GM18498 (cell line): ENCODE measurements at regions not wholly inside any gene's neighbourhood (a gene's known extent, or its start where the extent isn't known, plus 50 kb on each side); places are given as distances from the start of the nearest gene placed in this dataset.
"Not testable (repeated sequence)": the region's sequence is repeated elsewhere in the genome, so short reads cannot be mapped to it uniquely, and the experiment has no call there.

ENCODE experiments used
- ATAC-seq: cut with Tn5 transposase; IDR thresholded peaks from one replicate; pipeline ENCODE4 v1.9.1; 2021; ENCODE audit warnings: mild to moderate bottlenecking, moderate library complexity; ENCODE audit not compliant: unreplicated experiment

DNA sequence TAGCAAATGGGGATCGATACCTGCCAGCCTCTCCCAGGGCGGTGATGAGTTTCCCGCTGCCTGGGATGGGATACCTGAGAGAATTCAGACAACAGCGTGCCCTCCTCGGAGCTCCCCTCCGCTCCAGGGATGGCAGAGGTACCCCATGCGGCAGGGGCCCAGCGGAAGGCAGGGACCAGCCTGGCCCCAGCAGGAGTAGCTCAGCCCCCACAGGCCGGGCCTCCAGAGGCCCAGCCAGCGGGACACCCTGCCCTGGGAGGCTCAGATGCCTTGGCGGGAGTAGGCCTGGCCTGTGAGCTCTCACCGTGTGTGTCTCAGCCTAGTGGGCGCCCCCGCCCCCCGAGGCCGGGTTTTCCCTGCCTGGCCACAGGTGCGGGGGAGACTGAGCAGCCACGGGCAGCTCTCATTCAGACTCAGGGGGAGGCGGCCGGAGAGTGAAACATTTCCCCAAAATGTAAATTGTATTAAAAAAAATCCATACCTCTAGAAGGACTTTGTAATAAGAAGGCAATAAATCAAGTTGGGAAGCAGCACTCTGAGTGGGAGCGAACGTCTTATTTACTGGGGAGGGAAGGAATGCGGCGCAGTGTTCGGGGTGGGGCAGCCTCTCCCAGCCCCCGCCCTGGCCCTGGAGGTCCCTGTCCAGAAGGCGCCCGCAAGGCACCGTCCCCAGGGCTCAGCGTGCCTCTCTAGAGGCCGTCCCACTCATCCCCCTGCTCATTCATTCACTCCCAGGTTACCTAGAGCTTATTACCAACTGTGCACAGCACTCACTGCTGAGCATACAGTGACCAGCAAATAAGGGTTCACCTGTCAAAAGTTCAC, 888.0 kb downstream of the BRD1 start:
- ATAC-seq, result no peak

DNA sequence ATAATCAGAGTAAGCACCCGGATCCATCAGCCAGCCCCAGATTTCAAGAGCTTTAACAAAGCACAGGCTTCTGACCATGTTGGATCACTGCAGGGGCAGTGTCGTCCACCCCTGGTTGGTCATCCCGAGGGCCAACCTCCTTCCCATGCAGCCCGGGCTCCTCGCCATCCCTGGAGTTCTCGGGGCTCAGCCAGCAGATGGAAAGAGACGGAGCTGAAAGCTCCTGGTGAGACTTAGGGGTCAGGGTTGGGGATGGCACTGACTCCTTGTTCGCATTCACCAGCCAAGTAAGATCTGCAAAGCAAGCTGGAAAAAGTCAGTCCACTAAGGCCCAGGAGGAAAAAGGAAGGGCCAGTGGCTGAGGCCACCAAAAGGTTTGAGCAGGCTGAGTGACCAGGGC, 888.9 kb downstream of the BRD1 start:
- ATAC-seq, result no peak

DNA sequence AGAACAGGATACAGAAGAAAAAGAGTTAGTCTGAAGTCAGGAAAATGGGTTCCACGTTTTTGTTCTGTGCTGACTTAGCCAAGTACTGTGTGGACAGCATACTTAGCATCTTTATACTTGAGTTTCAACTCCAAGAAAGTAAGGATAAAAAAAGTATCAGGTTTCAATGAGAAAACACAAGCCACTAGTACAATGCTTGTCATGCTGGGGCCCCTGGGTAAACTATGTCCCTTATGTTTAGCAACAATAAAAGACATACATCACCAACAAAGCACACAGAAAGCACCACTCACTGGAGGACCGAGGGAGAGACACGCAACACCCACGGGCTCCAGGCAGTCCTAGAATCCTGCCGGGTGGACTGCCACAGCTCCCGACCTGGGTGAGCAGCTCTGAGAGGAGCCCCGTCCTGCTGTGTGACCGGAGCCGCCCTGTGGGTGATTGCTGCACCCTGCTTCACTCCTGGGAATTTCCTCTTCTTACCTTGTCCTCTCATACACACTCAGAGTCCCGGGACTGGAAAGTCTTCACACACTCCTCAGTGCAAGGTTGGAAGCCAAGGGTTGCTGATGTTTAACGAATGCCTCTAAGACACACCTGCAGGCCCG, 890.5 kb downstream of the BRD1 start:
- no peak for ATAC-seq

DNA sequence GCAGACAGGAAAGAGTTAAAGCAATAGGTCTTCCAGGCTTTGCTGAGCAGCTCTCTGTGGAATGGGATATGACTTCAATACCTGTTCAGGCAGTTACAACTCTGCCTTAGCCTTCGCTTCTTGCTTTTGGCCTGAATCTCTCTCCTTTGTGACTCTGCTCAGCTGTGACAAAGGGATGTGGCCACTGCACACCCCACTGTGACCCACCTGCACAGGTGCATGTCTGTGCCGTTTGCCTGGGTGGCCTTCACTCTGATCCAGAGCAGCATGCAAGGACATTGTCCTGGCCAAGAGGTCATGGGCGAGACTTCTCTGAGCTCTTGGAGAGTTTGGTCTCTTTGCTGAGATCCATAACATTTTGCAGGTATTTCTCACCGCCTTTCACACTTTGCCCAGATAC, 891.3 kb downstream of the BRD1 start:
- no peak for ATAC-seq

DNA sequence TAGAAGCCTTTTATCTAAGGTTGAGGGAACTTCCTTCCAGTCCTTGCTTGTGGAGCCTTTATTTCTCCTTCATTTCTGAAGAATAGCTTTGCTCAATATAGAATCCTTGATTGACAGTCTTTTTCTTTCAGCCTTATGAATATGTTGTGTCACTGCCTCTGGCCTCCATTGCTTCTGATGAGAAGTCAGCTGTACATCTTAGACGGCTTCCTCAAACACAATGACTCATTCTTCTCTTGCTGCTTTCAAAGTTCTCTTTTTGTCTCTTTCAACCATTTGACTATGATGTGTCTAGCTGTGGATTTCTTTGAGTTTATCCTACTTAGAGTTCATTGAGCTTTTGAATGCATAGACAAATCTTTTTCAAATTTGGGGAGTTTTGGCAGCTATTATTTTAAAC, 893.2 kb downstream of the BRD1 start:
- ATAC-seq, result no peak

DNA sequence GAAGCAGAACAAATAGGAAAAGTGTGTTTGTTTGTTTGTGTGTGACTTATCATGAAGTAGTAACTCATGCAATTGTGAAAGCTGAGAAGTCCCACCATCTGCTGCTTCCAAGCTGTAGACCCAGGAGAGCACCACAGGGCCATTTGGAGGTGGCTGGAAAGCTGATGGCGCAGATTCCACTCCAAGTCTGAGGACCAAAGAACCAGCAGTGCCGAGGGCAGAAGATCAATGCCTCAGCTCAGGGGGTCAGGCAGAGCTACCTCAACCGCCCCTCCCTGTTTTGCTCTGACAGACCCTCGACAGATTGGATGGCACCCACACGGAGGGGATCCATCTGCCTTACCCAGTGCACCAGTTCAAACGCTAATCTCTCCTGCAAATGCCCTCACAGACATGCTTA, 896.2 kb downstream of the BRD1 start:
- ATAC-seq, result no peak

DNA sequence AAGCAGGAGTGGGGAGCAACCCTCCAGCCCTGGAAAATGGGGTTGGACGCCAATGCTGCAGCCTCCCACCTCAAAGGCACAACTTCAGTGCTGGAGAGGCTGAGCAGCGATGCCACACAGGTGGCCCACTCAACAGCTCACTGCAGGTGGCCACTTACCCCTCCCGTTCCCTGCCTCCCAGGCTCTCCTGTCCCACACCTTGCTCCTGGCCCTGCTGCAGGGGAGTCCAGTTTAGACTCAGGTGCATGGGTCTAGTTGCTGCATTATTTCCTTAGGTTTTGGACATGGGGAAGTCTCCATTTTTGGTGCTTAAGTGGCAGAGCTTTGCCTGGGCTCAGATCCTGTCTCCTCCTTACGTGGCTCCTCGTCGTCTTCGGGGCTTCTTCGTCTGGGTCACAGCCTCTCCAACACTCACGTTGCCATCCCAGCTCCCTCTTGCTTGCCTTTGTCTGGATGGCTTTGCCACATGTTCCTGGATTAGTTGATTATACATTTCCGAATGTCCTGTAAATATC, 898.3 kb downstream of the BRD1 start:
- ATAC-seq, result no peak

DNA sequence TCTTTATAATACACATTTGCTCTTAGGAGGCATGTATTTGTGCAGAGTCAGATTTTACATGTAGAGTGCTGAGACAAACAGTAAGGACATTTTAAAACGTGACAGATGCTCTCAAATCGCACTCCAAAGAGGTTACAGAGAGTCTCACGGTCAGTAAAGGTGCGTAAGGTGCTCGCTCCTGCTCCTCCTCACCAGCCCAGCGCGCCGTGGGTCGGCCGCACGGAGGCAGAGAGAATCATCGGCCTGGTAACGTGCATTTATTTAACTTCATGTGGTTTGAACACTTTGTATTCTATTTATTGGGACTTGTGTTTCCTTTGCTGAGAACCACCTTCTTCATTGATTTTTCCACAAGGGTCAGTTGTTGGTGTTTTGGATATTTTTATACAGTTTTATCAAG, 900.1 kb downstream of the BRD1 start:
- ATAC-seq, result no peak

DNA sequence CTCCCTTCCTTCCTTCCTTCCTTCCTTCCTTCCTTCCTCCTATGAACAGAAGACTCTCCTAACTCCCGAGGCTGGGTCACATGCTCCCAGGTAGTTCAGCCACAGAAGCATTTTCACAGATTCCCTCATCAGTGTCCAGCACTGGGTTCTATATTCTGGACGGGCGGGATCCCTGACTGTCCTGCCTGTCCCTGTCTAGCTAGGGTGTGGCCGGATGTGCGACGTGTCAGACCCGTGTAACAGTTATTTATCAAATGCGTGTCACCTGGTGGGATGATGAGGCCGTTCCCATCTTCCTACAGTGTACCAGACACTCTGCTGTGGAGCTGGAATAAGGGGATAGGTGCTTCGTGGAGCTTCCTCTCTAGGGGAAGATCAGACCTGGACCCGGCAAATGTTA, 901.0 kb downstream of the BRD1 start:
- no peak for ATAC-seq

DNA sequence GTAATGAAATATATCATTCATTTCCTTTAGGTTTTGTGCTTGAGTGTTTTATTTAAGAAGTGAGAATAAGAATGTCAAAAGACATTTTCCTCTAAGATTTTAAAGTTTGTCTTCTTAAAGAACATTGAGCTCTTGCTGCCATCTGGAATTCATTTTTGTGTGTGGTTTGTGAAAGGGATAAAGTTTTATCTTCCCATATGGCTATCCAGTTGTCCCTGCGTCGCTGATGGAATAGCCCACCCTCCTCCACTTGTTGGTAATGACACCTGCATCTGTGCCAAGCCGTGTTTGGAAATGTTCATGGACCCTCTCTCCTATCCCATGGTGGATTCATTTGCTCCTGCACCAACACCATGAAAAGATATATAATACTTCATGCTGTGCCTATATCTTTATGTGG, 901.5 kb downstream of the BRD1 start:
- no peak for ATAC-seq

DNA sequence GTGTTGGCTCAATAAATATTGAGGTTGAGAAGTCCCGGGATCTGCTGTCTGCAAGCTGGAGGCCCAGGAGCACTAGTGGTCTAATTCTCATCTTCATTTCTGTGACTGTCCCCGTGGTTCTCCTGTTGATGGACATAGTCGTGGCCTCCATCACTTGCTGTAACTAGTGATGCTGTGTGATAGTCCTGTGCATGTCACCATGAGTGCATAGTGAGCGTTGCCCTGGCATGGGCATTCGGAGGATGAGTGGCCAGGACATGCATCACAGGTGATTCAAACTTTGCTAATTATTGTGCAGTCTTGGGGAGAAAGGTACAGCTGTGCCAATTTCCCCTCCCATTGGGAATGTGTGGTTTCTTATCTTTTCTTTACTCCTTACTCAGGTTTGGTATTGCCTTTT, 902.2 kb downstream of the BRD1 start:
- ATAC-seq, result no peak

DNA sequence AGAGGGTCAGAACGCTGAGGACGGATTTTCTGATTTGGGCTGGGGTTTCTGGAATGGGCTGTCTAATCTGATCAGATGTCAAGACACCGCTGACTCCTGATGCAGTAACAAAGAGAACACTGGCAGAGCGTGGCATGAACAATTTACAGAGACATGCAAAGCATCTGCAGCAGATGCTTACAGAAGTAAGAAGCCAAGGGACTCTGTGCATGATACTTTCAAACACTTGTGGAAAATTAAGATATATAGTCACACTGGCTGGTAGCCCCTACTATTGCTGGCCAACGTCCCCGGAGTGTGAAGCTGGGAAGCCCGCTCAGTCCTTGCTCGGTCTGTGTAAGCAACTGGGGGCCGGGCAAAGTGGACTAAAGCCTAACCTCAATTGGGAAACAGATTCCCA, 903.7 kb downstream of the BRD1 start:
- no peak for ATAC-seq

DNA sequence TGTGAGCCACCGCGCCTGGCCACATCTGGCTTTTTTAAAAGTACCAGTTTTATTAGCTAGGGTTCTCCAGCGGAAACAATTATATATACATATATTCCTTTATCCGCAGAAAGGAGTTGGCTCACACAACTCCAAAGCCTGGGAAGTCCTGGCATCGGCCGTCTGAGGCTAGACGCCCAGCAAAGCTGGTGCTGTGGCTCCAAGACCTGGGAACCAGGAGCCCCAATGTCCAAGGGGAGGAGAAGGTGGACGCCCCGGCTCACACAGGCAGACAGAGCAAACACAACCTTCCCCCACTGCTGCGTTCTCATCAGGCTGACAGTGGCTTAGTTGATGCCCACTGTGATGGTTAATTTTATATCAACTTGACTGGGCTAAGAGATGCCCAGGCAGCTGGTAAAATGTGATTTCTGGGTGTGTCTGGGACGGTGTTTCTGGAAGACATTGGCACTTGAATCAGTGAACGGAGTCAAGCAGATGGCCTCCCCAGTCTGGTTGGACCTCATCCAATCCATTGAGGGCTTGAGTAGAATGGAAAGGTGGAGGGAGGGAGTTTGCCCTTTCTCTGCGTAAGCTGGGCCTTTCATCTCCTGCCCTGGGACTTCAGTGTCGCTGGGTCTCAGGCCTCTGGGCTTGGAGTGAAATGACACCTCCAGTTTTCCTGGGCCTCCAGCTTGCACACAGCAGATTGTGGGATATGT, 904.4 kb downstream of the BRD1 start:
- no peak for ATAC-seq

DNA sequence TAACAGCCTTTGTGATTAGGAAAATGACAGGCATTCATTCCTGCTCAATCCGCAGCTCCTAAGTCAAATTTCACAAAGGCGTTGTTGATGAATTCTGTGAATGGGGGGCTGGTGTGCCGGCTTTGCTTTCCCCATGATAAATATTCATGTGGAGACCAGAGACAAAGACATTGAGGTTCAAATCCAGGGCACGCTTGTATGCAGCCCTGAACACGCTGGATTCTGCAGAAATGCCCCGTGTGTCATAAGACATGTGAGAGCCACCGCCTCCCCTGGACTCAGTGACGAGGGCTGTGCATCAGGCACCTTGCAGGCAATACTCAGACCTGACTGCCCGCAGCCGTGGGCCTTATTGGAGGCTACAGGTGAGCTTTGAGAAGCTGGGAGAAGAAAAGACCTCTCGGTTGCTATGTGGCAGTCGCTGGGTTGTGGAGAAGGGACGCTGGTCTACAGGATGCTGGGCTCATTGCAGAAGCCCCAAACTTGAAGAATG, 906.2 kb downstream of the BRD1 start:
- ATAC-seq, result no peak

DNA sequence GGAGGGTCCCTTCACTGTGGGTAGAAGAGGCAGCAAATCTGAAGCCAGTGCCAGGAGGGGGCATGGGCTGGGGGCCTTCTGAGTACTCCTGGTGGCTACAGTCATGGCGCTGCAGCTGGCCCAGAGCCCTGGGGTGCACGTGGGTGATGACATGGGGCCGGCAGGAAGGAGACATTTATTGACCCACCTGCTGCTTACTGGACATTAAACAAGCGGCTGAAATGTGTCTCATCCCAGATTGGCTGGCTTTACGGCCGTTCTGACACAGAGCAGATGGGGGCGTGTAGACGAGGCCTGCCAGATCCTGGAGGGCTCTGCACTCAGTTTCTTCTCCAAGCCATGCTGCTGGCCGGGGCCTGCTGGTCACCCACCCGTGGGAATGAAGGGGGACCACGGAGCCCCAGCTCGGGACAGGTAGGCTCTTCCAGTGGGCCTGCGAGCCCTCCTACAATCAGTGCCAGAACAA, 906.9 kb downstream of the BRD1 start:
- no peak for ATAC-seq

DNA sequence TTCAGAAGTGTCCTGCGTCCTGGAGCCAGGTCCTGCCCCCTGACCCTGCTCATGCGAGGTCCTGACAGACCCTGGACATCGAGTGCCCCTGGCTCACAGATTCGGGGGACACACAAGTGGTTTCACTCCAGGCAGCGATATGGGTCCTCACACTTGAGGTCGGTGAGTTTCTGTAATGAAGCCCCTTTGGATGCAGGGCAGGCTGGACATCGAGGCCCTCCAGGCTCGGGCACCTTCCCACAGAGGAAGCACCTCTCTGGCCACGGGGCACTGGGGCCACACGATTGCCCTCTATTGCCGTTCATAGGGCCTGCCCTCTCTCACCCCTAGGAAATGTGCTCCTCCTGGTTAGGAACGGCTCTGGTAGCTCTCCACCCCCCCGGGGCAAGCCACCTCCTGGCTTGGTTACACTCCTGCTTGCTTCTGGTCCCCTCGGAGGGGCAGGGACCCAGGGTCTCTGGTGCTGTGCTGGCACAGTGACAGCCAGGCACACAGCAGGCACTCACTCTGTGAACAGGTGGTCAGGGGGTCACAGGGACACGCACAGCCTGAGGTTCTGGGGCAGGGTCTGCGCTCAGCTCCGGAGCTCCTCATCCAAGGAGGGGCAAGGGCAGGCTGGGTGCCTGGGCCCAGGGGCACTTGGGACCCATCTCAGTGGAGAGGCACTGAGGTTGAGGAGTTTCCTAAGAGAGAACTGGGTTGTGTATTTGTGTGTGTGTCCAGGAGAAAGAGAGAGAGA, 907.7 kb downstream of the BRD1 start:
- no peak for ATAC-seq

DNA sequence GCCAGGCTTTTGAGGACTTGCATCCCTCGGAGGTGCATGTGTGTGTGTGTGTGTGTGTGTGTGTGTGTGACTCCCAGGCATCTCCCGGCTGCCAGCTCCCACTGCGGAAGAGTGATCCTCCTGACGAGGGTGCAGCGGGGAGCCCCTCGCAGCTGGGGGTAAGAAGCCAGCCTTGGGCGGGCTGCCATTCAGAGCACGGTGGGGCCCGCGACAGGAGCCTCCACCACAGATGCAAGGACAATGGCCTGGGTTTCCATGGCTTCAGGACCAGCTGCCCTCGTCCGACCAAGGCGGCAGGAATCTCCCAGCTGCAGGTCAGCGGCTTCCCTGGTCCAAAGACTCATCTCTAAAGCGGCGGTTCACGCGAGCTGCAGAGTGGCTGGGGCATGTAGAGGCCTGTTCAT, 908.5 kb downstream of the BRD1 start:
- ATAC-seq, result no peak

DNA sequence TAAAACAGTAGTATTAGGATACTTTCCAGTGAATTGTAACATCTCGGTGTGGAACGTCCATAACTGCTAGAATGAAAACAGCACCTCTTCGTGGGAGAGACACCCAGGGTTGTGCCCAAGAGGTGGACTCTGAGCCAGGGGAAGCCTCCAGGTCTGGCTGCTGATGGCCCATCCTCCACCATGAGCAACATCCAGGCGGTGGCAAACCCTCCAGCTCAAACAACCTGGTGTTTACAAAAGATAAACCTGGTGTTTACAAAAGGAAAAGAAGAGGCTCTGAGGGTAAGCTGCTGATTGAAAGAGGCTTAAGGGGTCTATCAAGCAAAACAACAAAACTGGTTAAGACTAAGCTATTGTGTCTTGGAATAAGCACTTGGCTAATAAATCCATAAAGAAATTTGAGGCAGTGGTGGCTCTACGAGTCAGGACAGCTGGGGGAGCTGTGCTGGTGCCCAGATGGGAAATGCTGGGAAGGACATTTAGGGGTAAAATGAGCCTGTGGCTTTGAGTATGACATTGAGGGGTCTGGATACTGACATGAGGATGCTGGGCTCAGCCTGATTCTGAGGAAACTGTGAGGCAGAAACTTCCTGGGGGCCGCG, 909.0 kb downstream of the BRD1 start:
- no peak for ATAC-seq

DNA sequence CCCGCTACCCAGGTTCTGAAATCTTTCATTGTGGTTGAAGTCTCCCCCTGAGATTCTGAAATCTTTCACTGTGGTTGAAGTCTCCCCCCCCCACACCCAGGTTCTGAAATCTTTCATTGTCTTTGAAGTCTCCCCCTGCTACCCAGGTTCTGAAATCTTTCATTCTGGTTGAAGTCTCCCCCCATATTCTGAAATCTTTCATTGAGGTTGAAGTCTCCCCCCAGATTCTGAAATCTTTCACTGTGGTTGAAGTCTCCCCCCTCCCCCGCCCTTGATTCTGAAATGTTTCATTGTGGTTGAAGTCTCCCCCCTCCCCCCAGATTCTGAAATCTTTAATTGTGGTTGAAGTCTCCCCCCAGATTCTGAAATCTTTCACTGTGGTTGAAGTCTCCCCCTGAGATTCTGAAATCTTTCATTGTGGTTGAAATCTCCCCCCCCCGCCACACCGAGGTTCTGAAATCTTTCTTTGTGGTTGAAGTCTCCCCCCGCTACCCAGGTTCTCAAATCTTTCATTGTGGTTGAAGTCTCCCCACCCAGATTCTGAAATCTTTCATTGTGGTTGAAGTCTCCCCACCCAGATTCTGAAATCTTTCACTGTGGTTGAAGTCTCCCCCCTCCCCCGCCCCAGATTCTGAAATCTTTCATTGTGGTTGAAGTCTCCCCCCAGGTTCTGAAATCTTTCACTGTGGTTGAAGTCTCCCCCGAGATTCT, 915.2 kb downstream of the BRD1 start:
- not testable (repeated sequence) for ATAC-seq

DNA sequence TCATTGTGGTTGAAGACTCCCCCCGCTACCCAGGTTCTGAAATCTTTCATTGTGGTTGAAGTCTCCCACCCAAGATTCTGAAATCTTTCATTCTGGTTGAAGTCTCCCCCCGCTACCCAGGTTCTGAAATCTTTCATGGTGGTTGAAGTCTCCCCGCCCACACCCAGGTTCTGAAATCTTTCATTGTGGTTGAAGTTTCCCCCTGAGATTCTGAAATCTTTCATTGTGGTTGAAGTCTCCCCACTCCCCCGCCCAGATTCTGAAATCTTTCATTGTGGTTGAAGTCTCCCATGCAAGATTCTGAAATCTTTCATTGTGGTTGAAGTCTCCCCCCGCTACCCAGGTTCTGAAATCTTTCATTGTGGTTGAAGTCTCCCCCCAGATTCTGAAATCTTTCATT, 916.0 kb downstream of the BRD1 start:
- ATAC-seq, result not testable (repeated sequence)
